Inflammatory macrophage treated with lipopolysaccharide for 4 hours (primary cell): ENCODE measurements at regions not wholly inside any gene's neighbourhood (a gene's known extent, or its start where the extent isn't known, plus 50 kb on each side); places are given as distances from the start of the nearest gene placed in this dataset.
A peak's percentile ranks its signal among the peaks of the same experiment; 100 is the strongest.

Experiments
- DNase-seq: peaks from one replicate; pipeline ENCODE4 v3.0.0-alpha.2; 2020

DNA sequence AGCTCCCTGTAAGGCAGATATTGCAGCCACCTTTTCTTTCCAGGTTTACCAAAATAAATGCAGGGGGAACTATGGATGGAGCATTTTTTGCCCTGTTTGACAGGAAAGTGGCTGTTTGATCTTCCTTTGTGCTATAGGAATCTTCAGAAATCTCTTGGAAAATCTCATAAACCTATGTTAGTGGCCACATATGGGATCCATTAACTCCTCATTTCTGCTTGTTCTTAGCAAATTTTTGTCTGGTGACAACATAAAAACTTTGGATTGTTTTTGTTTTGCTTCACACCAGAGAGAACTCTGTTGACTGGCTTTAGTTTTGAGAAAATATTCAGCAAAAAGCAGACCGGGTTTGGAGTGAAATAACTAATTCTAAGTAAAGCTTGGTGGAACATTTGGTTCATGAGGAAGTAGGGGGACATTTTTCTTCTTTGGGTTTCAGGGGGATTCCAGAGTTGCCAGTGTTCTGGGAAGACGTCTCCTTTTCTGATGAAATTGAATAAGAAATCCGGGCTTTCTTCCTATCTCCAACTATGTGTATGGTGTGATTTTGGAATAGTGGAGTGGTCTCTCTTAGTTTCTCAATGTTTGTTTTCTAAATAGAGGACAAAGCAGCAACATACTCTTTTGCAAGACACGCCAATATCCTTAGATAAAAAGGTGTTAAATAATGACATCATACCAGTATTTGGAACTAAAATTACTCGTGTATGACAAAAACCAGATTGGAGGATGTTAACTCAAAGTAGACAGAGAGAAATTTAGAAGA lies 174.4 kb downstream of the ICOS start:
- DNase-seq: peak; percentile 26

DNA sequence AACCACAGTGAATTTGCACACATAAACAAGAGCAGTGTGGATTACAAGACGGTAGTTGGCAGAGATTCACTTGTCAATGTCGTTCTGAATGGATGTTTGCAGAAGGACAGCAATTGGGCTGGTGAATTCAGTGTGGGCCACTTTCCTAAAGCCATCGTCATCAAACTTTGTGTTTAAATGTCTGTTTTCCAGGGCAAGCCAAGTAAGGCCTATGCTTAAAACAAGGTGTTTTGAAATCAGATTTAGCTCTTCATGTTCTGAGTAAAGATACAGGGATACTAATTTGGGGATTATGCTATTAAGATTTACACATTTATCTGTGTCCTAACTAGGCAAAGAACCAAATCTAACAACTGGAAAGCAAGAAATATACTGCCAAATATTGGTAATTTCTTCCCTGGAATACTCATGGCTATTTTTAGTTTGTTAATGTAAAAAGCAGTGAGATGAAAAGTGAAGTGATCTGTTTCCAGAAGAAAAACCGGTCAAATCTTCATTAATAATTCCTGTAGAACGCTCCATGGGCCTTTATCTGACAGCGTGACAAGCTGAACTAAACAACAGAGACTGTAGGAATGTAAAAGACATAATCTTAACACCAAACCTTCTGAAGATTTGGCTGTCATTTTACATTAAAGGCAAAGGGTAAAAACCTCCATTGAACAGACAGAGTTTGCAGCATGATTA lies 175.7 kb downstream of the ICOS start:
- no peak for DNase-seq

DNA sequence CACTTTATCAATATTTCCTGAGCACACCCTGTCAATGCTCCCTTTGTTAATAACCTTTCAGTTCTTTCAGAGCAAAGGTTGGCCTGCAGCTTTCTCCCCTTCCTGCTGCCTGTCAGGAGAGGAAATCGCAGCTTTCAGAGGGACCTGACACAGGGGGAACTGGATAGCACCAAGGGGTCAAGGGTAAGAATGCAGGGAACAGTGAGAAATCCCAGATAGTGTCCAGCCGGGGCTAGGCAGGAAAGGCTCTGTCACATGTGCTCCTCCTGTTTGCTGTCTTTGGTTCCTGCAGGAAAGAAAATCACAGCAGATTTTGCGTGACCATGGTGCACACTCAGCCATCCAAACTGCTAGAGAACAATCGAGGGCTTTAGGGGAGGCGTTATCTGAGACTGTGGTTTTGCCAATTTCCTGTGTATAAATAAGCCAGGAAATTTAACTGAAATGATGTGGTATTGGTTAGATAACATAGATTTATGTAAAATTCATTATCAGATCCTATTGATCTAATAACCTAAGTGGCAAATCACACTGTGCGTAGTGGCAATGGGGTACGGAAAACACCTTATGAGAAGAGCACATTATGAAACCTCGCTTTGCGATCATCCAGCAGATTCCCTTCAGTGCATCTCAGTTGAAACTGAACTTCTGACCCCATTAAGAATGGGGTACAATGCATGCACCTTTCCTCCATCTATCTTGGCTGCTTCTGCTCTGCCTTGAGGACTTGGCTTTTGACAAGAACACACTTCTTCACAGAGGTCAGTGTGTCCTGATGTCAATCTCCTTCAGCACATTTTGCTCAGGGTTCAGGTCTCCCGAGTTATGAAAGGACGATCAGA lies 178.0 kb downstream of the ICOS start:
- DNase-seq: no peak

DNA sequence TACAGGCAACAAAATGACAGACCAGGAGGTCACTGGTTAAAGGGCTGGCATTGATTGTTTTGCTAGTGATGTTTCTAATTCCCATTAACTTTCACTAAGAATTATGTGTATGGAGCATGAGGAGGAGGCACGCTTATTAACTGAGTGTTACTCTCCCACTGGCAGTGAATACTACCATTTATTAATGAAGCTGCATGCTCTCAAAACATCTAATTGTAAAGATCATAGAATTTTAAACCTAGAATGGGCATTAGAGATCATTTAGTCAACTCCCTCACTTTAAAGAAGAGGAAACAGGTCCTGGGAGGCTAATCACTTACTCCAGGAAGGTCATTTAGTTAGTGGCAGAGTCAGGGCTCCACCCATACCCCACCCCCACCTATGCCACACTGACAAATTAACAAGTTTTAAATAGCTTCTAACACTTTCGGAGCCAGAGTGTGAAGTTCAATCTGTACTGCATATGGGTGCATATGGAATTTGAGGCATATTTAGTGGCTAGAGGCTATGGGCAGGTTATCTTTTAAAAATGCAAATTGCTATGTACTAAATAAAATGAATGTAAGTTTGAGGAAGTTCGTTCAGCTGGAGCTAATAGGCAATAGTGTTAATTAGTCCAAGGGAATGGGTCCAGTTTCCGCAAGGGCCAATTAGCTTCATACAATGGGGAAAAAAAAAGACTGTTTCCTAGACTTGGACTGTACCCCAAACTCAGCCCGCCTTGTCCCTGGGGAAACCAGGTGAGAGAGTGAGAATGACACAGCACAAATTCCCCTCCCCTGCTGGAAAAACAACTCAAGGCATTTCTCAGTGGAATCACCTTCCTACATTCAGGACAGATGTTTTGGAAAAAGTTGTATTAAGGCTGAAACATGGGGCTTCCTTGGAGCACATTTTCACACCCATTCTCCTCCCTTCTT lies 178.8 kb downstream of the ICOS start:
- no peak for DNase-seq

DNA sequence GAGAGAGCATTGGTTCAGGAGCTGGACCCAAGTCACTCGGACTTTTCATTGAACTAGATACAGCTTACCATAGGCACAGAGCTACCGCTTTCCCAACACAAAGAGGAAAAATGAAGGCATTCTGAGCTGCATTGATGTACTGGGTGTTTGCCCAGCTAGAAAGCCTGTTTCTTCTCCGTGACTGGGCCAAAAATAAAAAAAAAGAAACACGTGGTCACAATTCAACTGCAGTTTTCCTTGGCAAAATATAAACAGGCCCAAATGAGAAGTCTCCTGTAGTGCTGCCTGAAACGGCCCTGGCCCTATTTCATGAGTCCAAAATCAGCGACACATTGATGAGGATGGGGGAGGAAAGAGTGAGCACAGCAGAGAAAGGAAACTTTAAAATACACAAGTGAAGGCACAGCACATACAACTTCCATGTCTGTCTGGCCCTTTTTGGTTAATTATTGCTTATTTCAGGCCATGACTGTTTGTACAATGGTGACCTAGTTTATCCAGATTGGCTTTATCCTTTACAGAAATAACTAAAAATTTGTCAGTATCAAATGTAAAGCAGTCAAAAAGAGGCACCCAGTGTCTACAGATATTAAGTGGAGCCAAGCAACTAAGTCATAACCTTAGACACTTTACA lies 179.7 kb downstream of the ICOS start:
- DNase-seq: no peak

DNA sequence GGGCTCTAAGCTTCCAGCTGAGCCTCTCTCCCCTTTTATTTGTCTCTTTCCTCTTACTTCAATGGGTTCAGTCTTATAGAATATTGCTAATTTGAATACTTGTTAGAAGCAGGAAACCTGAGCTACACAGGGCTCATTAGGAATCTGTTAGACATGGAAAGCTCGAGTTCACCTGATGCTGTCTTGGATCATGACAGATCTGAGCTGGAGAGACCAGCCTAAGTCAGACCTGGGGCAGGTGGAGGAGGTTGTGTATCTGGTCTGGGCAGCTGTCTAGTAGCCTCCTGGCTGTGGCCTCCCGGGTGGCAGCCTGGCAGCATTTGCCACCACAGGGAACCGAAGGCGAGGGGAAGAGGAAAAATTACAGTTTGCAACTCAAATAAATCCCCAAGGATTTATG lies 185.9 kb downstream of the ICOS start:
- DNase-seq: no peak

DNA sequence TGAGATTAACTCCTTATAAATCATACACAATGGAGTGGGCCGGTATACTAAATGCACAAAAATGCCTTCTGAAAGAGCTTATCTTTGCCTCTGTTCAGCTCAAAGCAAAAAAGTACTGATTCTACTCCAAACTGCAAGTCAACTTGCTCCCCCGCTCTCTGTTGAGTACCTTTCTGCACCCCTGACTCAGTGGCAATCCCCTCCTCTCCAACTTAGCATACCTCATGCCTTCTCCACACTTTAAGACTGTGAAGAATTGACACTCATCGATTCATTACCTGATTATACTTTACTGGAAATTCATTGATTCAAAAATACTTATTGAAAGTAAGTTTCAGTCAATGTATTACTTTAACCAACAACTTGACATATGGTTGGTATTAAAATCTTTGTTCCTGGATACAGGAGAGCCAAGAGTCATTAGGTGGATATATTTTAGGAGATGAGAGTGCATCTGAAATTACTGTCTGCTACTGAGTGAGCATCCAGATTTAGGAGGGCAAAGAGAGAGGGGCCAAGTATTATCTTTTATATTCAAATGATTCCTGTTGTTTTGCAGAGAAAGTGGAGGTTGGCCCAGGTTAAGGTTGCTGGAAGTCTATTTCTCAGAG lies 187.7 kb downstream of the ICOS start:
- no peak for DNase-seq

DNA sequence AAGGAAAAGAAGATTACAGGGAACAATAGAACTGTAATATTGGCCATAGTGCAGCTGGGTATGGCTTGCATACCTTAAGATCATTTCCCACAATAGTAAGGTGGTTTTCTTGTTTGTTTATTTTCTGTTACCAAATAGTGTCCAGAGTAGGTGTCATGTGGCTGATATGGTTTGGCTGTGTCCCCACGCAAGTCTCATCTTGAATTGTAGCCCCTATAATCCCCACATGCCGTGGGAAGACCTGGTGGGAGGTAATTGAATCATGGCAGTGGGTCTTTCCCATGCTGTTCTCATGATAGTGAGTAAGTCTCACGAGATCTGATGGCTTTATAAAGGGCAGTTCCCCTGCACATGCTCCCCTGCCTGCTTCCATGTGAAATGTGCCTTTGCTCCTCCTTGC lies 190.1 kb downstream of the ICOS start:
- DNase-seq: no peak

DNA sequence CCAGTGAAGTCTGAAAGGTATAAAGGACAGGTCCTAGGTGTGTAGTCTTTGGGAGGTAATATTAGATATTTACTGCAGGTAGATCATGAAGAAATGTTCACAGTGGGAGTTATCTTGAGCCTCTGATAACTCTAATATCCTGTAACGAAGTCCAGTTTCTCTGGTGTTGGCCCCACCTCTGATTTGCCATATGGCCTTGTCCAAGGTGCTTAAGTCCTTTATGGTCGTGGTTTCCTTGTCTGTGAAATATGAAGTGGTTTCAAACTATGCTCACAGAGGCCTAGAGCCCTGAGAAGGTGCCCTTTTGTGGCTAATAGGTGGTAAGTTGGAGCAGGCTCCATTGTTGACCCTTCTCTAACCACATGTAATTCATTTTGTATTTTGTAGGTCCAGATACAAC lies 190.7 kb downstream of the ICOS start:
- no peak for DNase-seq

DNA sequence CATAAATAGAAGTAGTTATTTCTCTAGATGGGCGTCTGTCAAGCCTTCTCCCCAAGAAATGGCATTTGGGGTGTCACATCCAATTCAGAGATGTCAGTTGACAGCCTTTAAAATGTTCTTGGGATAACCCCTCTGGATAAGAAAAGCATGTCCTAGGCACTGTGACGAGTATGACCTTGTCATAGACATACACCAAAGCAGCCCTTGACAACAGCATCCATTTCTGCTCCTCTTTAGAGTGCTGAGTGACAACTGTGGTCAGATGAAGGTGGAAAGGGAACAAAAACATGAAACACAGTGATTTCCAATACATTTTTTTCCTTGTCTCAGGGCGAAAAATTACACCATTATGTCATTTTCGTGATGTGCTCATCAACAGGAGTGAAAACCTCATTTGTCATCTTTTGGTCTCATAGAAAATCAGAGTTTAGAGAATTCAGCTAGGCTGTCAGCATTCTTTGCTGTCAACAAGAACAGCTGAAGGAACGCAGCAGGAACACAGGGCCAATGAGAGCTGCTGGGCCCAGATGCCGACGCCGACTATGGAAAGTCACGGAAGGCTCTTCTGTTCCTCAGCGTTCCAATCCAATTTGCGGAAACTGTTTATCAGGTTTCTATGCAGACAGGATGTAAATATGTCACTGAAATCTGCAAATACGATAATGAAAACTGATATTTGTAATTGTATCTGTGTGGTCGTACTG lies 193.2 kb downstream of the ICOS start:
- no peak for DNase-seq

DNA sequence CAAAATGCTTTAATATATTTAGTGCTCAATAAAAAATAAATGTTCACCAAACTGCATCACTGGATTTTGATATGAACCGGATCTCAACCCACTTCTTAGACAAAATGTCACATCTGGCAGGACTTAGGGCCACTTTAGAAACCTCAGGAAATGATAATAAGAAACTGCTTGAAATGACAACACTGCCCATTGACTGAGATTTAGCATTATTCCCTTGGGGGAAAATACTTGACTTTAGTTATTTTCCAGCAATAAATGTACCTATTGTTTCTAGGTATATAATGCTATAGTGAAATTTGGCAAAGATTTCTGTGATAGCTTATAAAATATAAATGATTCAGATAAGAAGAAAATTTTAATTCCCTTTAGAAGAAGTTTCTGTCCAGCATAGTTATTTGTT lies 195.1 kb downstream of the ICOS start:
- DNase-seq: no peak

DNA sequence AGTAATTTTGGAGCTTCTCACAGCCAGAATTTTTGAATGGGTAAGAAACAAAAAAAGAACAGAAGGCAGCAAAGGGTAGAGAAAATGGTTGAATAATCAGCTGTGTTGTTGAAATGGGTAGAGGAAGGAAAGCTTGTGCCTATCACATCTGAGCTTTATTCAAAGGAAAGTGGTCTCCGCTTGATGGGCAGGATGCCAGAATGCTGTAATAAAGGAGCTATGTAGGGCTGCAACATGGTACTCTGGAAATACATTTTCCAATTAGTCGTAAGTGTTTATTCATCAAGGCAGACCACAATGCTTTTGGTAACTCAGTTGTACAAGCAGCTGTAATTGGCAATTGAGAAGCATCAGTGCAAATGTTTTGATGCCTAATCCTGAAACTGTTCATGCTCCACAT lies 196.9 kb downstream of the ICOS start:
- DNase-seq: no peak

DNA sequence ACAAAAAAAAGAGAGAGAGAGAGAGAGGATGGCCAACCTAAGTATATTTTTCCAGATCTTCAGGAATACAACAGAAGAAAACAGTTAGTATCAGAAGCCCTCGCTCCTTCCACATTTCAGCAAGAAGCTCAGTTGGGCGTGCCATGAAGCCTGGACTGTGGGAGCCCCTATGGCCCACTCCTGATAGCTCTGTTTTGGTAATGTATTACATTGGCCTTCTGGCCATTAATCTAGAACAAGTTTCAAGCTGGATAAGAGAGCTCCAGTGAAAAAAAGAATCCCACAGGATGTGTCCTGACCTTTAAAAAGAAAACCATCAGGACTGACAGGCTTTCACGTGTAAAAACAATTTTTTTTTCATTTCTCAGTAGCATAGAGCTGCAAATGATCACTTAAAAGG lies 197.9 kb downstream of the ICOS start:
- DNase-seq: no peak

DNA sequence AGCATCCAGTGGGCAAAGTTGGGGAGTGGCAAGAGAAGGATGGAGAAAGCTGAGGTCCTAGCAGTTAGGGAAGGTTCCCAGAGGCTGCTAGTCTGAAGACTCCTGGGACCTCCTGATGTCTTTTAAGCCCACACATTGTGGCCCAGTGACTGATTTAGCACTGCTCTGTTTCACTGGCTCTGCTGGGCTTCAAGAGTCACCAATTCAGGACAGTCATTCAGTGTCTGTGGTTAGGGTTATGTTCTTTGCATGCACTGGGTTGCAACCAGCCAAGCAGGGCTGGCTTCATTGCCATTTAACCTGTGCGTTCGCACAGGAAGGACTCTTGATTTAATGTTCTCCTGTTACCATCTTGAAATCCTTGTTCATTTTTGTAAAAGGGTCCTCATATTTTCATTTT lies 199.2 kb downstream of the ICOS start:
- no peak for DNase-seq

DNA sequence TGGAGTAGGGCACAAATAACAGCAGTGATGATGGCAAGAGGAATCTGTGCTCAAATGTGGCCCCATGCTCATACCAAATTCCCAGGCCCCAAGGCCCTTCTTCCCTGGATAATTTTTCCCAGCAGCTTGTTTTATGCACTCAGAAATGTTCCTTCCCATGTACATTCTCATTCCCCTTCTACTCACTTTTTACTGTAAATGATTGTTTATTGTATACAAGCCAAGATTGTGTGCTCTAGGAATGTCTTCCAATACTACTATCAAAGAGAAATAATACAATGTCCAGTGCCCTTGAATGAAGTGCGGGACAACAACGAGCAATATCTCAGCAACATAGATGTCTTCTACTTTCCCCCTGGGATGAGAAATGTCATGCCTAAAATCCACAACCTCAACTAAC lies 201.6 kb downstream of the ICOS start:
- DNase-seq: no peak

DNA sequence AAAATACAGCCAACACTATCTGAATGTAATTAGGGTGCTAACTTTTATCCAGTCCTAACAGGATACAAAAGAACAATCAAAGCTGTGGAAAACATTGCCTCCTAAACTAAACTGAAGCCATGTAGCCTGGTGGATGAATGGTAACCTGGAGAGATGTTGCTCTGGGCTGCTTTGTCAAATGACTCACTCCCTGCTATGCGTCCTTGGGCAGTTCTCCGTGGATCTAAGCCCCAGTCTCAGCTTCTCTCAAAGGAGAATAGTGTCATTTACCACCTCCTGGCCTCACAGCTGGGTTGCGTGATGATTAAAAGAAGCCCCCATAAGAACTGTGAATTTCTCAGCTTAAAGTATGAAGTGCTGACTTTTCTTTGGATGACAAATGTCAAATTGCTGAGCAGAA lies 203.7 kb downstream of the ICOS start:
- no peak for DNase-seq

DNA sequence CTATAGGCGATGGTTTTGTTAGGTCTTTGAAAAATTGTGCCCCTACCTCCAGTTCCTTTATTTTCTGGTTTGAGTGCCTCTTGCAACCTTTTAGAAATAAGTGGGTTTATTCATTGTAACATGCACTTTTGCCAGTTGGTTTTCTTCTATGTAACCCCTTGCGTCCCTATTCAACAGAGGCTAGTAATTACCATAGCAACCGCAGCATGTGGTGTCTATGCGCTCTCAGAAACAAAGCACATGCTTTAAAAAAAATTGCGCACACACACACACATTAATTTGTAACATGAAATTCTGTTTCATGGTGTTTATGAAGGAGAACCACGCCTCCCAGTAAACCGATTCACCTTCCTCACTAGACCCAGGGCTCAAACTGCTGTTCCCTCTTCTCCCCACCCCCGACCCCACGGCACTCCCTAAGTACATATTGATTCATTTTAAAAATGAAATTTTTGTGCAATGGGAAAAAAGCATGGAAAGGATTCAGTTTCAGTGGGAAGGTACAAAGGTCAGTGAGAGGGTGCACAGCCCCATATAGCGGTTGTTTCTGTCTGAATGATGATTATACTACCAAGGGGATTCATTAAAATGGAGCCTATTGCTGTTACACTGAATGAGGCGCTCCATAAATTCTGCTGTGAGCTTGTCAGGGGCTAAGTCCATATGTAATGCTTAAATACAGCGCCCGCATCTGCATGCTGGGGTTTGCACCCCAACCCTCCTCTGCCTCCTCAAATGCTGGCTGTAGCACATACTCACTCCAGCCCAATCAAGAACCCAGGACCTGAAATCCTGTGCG lies 206.9 kb downstream of the ICOS start:
- no peak for DNase-seq

DNA sequence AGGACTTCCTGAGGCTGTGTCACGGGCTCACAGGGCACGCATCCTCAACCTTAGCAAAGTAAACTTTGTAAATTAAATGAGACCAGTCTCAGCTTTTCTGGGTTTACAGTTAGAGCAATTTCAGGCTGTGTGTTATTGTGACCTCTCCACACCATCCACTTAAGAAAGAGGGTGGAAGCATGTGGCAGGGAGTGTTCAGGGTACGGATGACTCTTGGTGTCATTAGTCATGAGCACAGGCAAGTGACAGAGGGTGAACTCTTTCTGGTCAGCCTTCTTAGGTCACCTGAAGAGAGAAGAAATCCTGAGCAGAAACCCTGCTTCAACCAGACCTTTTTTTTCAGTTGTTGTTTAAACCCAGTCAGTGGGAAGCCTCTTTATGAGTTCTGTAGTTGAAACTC lies 207.9 kb downstream of the ICOS start:
- DNase-seq: no peak

DNA sequence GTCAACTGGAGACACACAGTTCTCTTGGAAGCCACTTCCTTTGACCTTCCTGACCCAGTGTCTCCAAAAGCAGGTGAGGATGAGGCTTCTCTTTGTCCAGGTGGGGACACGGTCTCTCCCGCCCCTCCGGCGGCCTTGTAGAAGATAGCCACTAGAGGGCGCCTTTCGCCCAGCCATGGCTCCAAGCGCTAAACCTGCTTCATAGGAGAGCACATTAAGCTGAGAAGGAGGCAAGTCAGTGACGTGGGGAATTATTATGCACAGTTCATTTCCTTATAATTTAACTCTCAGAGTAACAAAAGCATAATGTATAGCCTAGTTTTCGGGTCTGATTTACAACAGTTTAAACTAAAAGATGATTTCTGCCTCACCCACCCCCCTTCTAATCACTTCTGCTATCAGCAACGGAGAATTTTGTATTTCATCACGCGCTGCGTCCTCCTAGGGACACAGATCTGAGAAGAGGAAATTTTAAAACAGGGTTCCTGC lies 208.7 kb downstream of the ICOS start:
- DNase-seq: peak; percentile 73

DNA sequence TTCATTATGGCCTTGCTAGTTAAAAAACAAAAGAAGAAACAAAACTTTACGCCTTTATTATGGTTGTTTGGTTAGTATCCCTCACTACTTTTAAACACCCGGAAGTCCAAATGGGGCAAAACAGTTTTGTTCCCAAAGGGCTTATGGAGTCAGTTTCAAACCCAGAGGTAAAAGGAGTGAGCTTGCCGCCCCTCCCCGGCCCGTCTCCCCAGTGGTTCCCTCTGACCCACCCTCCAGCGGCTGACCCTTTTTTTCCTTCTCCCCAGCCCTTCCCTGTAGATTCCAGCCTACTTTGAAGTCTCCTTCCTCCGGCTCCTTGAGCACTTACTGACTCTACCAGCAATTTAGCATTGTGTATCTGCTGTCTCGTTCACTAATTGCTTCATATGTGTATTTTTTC lies 209.2 kb downstream of the ICOS start:
- no peak for DNase-seq
